PC-3 (cell line): ENCODE measurements at regions not wholly inside any gene's neighbourhood (a gene's known extent, or its start where the extent isn't known, plus 50 kb on each side); places are given as distances from the start of the nearest gene placed in this dataset.

Experiments
- CTCF ChIP-seq: fragments of 300-600 bp; sonication (generic); conservative IDR thresholded peaks from 2 replicates; pipeline ENCODE4 v1.5.1; 2017; ENCODE audit warnings: antibody characterized with exemption, low read depth, mild to moderate bottlenecking, low read length
- EZH2 ChIP-seq: fragments of 300-600 bp; sonication (generic); IDR thresholded peaks from one replicate; pipeline ENCODE4 v1.6.1; 2017; ENCODE audit warnings: antibody characterized with exemption, mild to moderate bottlenecking, low read length; ENCODE audit not compliant: unreplicated experiment
- EZH2phosphoT487 ChIP-seq: fragments of 300-600 bp; sonication (generic); IDR thresholded peaks from 2 replicates; pipeline ENCODE4 v1.6.1; 2018; ENCODE audit warnings: mild to moderate bottlenecking, antibody characterized with exemption, low read length, borderline replicate concordance

DNA sequence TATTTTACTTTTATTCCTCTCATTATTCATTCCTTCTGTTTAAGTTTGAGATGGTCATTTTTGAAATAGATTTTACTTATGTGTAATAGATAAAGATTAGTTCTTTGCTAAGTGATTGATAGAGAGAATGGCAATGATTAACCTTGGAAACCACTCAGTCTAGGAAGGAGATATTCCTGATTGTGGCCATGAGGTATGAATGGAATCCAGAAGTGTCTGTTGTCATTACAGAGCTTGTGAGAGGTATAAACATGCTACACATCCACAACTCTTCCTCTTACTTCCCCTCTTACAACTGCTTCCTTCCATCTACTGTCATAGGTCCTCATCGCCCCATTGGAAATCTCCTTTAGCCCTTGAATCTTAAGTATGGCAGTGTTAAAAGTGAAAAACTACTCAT lies 988.8 kb upstream of the B3GALT2 start:
- TF ChIP-seq CTCF (no peak), EZH2 (no peak), EZH2phosphoT487 (no peak)
